Sigmoid colon (tissue), 6 donors: ENCODE measurements at regions not wholly inside any gene's neighbourhood (a gene's known extent, or its start where the extent isn't known, plus 50 kb on each side); places are given as distances from the start of the nearest gene placed in this dataset.
A peak's percentile ranks its signal among the peaks of the same experiment; 100 is the strongest.

Experiments used
- DNase-seq: peaks from one replicate; pipeline ENCODE4 v3.0.0-alpha.2; 2019
- H3K27ac ChIP-seq, 4 donors: fragments of 200-600 bp; sonication (generic); one replicate each; pipeline ENCODE4 v1.5.1; 2016 to 2019; ENCODE audit warnings: mild to moderate bottlenecking in 1 of 4
- H3K27me3 ChIP-seq, 3 donors: fragments of 200-600 bp; sonication (generic); one replicate each; pipeline ENCODE4 v1.5.1; 2019; ENCODE audit warnings: mild to moderate bottlenecking in 1 of 3
- H3K36me3 ChIP-seq, 4 donors: fragments of 200-600 bp; sonication (generic); one replicate each; pipeline ENCODE4 v1.5.1; 2016 to 2019
- H3K4me1 ChIP-seq, 4 donors: fragments of 200-600 bp; sonication (generic); one replicate each; pipeline ENCODE4 v1.5.1; 2017 to 2019
- H3K4me3 ChIP-seq, 4 donors: fragments of 200-600 bp; sonication (generic); one replicate each; pipeline ENCODE4 v1.5.1; 2017 to 2019; ENCODE audit warnings: mild to moderate bottlenecking in 2 of 4, moderate library complexity in 1 of 4
- H3K9me3 ChIP-seq, 4 donors: fragments of 200-600 bp in 3 of 4; sonication (generic) in 3 of 4; one replicate each; pipeline versions ENCODE4 v1.5.1 to v1.6.1; 2013 to 2019
- EP300 ChIP-seq, 4 donors: sonication (generic); formaldehyde crosslinking; IDR thresholded peaks; one replicate each; pipeline ENCODE4 v1.6.1; 2017; ENCODE audit warnings: antibody characterized with exemption in 4 of 4
- POLR2A ChIP-seq, 2 donors: fragments of 450-650 bp; IDR thresholded peaks; one replicate each; pipeline ENCODE4 v1.6.1; 2016; ENCODE audit warnings: antibody characterized with exemption in 2 of 2, mild to moderate bottlenecking in 2 of 2, moderate library complexity in 2 of 2
- POLR2AphosphoS5 ChIP-seq, 4 donors: sonication (generic); formaldehyde crosslinking; IDR thresholded peaks; one replicate each; pipeline ENCODE4 v1.6.1; 2017; ENCODE audit warnings: antibody characterized with exemption in 4 of 4
- WGBS, 2 donors: extraction: QIAGEN DNeasy Blood & Tissue Kit; methylation state at CpG; one replicate each; pipeline ENCODE4 v1.1.7; 2013; 5-methylcytosine and 5-hydroxymethylcytosine counted together
- intact Hi-C: fragments of 100-400 bp; cut with DNase I; formaldehyde crosslinking; loops from one replicate; pipeline ENCODE4 v1.15.1; 2023
- TF ChIP-seq, protein P1 (sequence below), 4 experiments: fragments of 450-650 bp in 3 of 4; fragments of 200-600 bp in 1 of 4; IDR thresholded peaks; one replicate each; pipeline ENCODE4 v1.5.1; 2016 to 2019; ENCODE audit warnings: antibody characterized with exemption in 4 of 4, mild to moderate bottlenecking in 3 of 4, moderate library complexity in 2 of 4
- donor health status: healthy with polysubstance abuse.
- donor health status: healthy.

DNA sequence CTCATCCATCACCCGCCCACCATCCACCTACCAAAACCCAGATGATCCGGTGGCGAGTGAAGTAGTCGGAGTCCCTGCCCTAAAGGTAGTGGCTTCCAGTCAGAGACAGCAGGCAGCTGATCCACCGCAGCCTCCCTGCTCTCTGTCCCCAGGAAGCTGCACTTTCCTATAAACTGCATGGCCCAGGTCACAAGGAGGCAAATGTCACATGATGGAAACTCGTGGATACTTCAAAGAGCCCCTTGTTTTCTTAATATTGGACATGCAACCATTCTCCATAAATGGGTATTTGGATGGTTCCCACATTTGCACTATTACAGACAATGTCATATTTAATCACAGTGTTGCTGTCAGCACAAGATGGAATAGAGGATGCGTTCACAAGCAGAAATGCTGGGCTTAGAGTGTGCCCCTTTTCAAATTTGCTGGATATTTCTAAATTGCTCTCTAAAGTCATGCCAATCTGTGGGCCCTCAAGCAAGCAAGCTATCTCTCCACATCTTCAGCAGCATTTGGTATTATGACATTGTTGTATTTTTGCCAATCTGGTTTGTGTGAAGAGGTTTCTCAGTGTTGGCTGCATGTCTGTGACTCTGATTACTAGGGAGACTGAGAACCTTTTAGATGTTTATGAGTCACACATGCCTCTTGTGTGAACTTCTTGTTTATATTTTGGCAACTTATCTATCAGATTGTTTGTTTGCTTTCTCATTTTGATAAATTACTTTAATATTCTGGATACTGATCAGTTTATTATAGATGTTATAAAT lies 822.0 kb downstream of the TNS3 start:
- H3K27ac ChIP-seq: no peak overlapping the region
- intact Hi-C loops: no loop called here
- WGBS, 2 donors: 85 to 87% methylated on average over 7 of the region's 7 CpGs

DNA sequence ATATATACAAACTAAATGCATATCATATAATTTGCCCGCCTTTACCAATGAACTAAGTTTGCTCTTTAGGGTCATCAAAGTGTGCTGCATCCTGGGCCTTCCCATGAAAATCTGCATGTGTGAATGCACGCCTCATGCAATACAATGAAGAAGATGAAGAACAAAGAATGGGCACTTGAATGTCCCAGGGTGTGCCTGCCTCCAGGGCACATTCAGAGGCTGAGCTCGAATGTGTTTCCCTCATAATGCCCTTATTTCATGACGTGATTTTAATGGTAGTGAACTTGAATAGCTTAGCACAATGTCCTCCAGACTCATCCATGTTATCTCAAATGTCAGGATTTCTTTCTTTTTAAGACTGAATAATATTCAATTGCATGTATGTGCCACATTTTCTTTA lies 824.9 kb downstream of the TNS3 start:
- 78 to 83% methylated on average over 4 of the region's 4 CpGs for WGBS, 2 donors
- no peak overlapping the region for H3K27ac ChIP-seq
- intact Hi-C loops: no loop called here
- peaks cover 0 to 27% (median 23%) of the 10 kb centered on the region in 4 donors for H3K4me1 ChIP-seq
- no peaks in the 10 kb centered on the region for H3K36me3 ChIP-seq
- DNase-seq: no peak
- TF ChIP-seq, protein P1, sequence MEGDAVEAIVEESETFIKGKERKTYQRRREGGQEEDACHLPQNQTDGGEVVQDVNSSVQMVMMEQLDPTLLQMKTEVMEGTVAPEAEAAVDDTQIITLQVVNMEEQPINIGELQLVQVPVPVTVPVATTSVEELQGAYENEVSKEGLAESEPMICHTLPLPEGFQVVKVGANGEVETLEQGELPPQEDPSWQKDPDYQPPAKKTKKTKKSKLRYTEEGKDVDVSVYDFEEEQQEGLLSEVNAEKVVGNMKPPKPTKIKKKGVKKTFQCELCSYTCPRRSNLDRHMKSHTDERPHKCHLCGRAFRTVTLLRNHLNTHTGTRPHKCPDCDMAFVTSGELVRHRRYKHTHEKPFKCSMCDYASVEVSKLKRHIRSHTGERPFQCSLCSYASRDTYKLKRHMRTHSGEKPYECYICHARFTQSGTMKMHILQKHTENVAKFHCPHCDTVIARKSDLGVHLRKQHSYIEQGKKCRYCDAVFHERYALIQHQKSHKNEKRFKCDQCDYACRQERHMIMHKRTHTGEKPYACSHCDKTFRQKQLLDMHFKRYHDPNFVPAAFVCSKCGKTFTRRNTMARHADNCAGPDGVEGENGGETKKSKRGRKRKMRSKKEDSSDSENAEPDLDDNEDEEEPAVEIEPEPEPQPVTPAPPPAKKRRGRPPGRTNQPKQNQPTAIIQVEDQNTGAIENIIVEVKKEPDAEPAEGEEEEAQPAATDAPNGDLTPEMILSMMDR (IDR thresholded peaks at IDR 0.05): no peak
- TF ChIP-seq EP300 (IDR thresholded peaks at IDR 0.05): no peak
- TF ChIP-seq POLR2A (IDR thresholded peaks at IDR 0.05): no peak
- no peak for TF ChIP-seq POLR2AphosphoS5 (IDR thresholded peaks at IDR 0.05)
- no peaks in the 10 kb centered on the region for H3K9me3 ChIP-seq
- no peak overlapping the region for H3K4me3 ChIP-seq
- no peaks in the 10 kb centered on the region for H3K27me3 ChIP-seq

More for the DNA sequence above, 822.0 kb downstream of the TNS3 start:
- Histone ChIP-seq H3K27me3 (no peaks in the 10 kb centered on the region), H3K4me3 (no peak overlapping the region), H3K9me3 (no peaks in the 10 kb centered on the region), H3K4me1 (peaks cover 0 to 15% (median 9%) of the 10 kb centered on the region in 4 donors), H3K36me3 (no peaks in the 10 kb centered on the region)
- TF ChIP-seq, protein P1 (IDR thresholded peaks at IDR 0.05): no peak
- TF ChIP-seq POLR2AphosphoS5 (IDR thresholded peaks at IDR 0.05): no peak
- no peak for TF ChIP-seq EP300 (IDR thresholded peaks at IDR 0.05)
- no peak for TF ChIP-seq POLR2A (IDR thresholded peaks at IDR 0.05)
- no peak for DNase-seq

DNA sequence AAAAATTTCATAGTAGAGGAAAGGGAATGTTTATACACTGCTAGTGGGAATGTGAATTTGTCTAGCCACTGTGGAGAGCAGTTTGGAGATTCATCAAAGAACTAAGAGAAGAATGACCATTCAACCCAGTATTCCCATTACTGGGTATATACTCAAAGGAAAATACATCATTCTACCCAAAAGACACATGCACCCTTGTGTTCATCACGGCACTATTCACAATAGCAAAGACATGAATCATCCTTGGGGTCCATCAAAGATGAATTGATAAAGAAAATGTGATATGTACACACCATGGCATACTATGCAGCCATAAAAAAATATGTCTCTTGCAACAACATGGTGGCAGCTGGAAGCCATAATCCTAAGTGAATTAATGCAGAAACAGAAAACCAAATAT lies 825.7 kb downstream of the TNS3 start:
- intact Hi-C loops: no loop called here
- Histone ChIP-seq H3K4me1 (peaks cover 0 to 32% (median 27%) of the 10 kb centered on the region in 4 donors), H3K36me3 (no peaks in the 10 kb centered on the region), H3K9me3 (no peaks in the 10 kb centered on the region), H3K27me3 (no peaks in the 10 kb centered on the region), H3K4me3 (no peak overlapping the region), H3K27ac (no peak overlapping the region)
- DNase-seq: no peak
- TF ChIP-seq, protein P1 (IDR thresholded peaks at IDR 0.05): no peak
- TF ChIP-seq POLR2A (IDR thresholded peaks at IDR 0.05) (no peak), EP300 (IDR thresholded peaks at IDR 0.05) (no peak), POLR2AphosphoS5 (IDR thresholded peaks at IDR 0.05) (no peak)
- WGBS, 2 donors: 79 to 83% methylated on average over 1 of the region's 1 CpG

DNA sequence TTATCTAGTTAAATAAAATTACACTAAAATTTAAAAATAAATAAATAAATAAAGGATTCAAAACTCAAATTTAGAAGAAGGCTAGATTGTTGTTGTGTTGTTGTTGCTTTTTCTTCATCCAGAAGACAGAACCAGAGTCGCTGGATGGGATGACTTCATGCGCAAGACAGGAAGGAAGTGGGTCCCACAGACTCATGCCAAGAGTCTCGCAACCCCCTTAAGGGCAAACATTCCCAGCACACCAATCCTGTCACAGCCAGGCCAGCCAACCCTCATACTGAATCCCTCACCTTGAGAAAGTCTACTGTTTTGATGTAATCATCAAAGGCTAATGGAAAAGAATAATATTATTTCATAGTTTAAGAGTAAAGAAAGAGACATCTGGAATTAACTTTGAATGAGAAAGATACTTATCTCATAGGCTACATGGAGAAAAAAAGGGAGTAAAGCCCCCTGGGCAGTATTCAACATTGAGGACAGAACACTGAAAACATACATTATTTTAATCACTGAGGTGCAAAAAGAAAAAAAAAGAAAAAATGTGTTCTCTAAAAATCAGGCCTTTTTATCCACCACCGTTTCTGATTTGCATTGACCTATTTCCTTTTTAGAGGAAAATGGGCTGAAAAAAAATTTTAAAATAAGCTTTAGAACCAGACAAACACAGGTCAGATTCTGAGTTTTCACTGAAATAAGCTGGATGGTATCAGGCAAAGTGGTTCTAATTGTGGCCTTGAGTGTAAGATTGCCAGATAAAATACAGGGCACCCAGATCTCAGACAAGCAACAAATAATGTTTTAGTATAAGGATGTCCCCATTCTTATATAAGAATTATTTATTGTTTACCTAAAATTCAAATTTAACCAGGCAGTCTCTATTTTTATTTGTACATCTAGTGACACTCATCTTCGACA lies 826.5 kb downstream of the TNS3 start:
- TF ChIP-seq POLR2A (IDR thresholded peaks at IDR 0.05): no peak
- TF ChIP-seq, protein P1 (IDR thresholded peaks at IDR 0.05): no peak
- no peak for TF ChIP-seq EP300 (IDR thresholded peaks at IDR 0.05)
- no peak for TF ChIP-seq POLR2AphosphoS5 (IDR thresholded peaks at IDR 0.05)
- H3K27me3 ChIP-seq: no peaks in the 10 kb centered on the region
- WGBS, 2 donors: 81 to 92% methylated on average over 5 of the region's 5 CpGs
- intact Hi-C loops: no loop called here
- no peak overlapping the region for H3K4me3 ChIP-seq
- DNase-seq: no peak
- H3K4me1 ChIP-seq: peaks cover 0 to 40% (median 29%) of the 10 kb centered on the region in 4 donors
- no peaks in the 10 kb centered on the region for H3K9me3 ChIP-seq
- H3K36me3 ChIP-seq: no peaks in the 10 kb centered on the region
- H3K27ac ChIP-seq: peak overlapping the region in 2 of 4 donors; percentile 64 to 83
